IMR-90 (cell line): ENCODE measurements at regions not wholly inside any gene's neighbourhood (a gene's known extent, or its start where the extent isn't known, plus 50 kb on each side); places are given as distances from the start of the nearest gene placed in this dataset.

Source experiments
- ATAC-seq: fragments of 200-7000 bp; cut with Tn5 transposase; 2 replicates; pipeline ENCODE4 v1.9.1; 2020; ENCODE audit warnings: low read depth, mild to moderate bottlenecking, moderate library complexity
- BruUV-seq: library from RNA; stranded (reverse); fragments of 400-500 nt; replicated peaks from 2 replicates; lab custom pipeline; 2021; lab: Mats Ljungman, UMichigan
- CTCF ChIA-PET: fragments of 300-600 bp; formaldehyde crosslinking; extraction: SDS; loops from one replicate; lab custom pipeline; 2021; ENCODE audit warnings: antibody characterized with exemption; lab: Yijun Ruan, JAX
- POLR2A ChIA-PET: fragments of 300-600 bp; sonication (Branson Sonifier 250); formaldehyde crosslinking; loops from one replicate; lab custom pipeline; 2022; ENCODE audit warnings: antibody characterized with exemption; ENCODE audit not compliant: unreplicated experiment; lab: Charles Lee
- DNase-seq: peaks from one replicate; pipeline ENCODE4 v3.0.0; 2013
- H2AFZ ChIP-seq: replicated peaks from 2 replicates; pipeline ENCODE3; 2013; ENCODE audit warnings: low read length, mild to moderate bottlenecking; ENCODE audit not compliant: poor library complexity
- H2AK5ac ChIP-seq: 2 replicates; pipeline ENCODE4 v1.6.1; 2013; ENCODE audit warnings: low read depth, low read length, inconsistent platforms
- H2AK9ac ChIP-seq: replicated peaks from 2 replicates; pipeline ENCODE3; 2013; ENCODE audit warnings: mild to moderate bottlenecking, low read depth, low read length, moderate library complexity; ENCODE audit not compliant: poor library complexity
- H2BK120ac ChIP-seq: 2 replicates; pipeline ENCODE4 v1.6.1; 2013; ENCODE audit warnings: low read depth, low read length, inconsistent platforms
- H2BK15ac ChIP-seq: 3 replicates; pipeline ENCODE4 v1.6.1; 2013; ENCODE audit warnings: low read depth, low read length, inconsistent platforms
- H2BK20ac ChIP-seq: 2 replicates; pipeline ENCODE4 v1.6.1; 2013; ENCODE audit warnings: low read depth, mild to moderate bottlenecking, inconsistent platforms, low read length, moderate library complexity
- H2BK5ac ChIP-seq: 2 replicates; pipeline ENCODE4 v1.6.1; 2013; ENCODE audit warnings: mild to moderate bottlenecking, low read depth, low read length, inconsistent platforms; ENCODE audit not compliant: poor library complexity, severe bottlenecking
- H3K14ac ChIP-seq: replicated peaks from 2 replicates; pipeline ENCODE4 v1.6.1; 2013; ENCODE audit warnings: low read depth, low read length, inconsistent platforms
- H3K18ac ChIP-seq: 2 replicates; pipeline ENCODE4 v1.6.1; 2013; ENCODE audit warnings: low read depth, low read length, control low read depth
- H3K23ac ChIP-seq: 2 replicates; pipeline ENCODE4 v1.6.1; 2013; ENCODE audit warnings: low read depth, low read length, inconsistent platforms
- H3K27ac ChIP-seq: 2 replicates; pipeline ENCODE4 v1.5.1; 2013; ENCODE audit warnings: mild to moderate bottlenecking, control low read depth, low read length; ENCODE audit not compliant: insufficient read depth
- H3K27me3 ChIP-seq: 2 replicates; pipeline ENCODE4 v1.6.1; 2013; ENCODE audit warnings: low read length; ENCODE audit not compliant: control insufficient read depth, insufficient read depth
- H3K36me3 ChIP-seq: 2 replicates; pipeline ENCODE4 v1.6.1; 2013; ENCODE audit warnings: low read length, mixed read lengths; ENCODE audit not compliant: control insufficient read depth, insufficient read depth
- H3K4ac ChIP-seq: 2 replicates; pipeline ENCODE4 v1.6.1; 2013; ENCODE audit warnings: low read depth, low read length, inconsistent platforms
- H3K4me1 ChIP-seq: 2 replicates; pipeline ENCODE4 v1.6.1; 2013; ENCODE audit warnings: low read length, mixed read lengths; ENCODE audit not compliant: control insufficient read depth, insufficient read depth
- H3K4me2 ChIP-seq: 2 replicates; pipeline ENCODE4 v1.6.1; 2013; ENCODE audit warnings: low read depth, mild to moderate bottlenecking, control low read depth, low read length, moderate library complexity
- H3K4me3 ChIP-seq: 2 replicates; pipeline ENCODE4 v1.5.1; 2013; ENCODE audit warnings: low read depth, mild to moderate bottlenecking, control low read depth, low read length, moderate library complexity; ENCODE audit not compliant: insufficient read depth
- H3K56ac ChIP-seq: 2 replicates; pipeline ENCODE4 v1.6.1; 2013; ENCODE audit warnings: low read length, inconsistent platforms; ENCODE audit not compliant: insufficient read depth; ENCODE audit errors: extremely low read depth
- H3K79me1 ChIP-seq, 2 experiments: 2 replicates each; pipeline ENCODE4 v1.6.1; 2013; ENCODE audit warnings: low read length in 2 of 2, inconsistent platforms in 1 of 2, low read depth in 1 of 2
- H3K9ac ChIP-seq: 2 replicates; pipeline ENCODE4 v1.6.1; 2013; ENCODE audit warnings: low read depth, low read length, control low read depth
- H3K9me1 ChIP-seq: 2 replicates; pipeline ENCODE4 v1.6.1; 2013; ENCODE audit warnings: low read length, inconsistent platforms; ENCODE audit not compliant: insufficient read depth
- H3K9me3 ChIP-seq: 2 replicates; pipeline ENCODE4 v1.6.1; 2013; ENCODE audit warnings: low read length; ENCODE audit not compliant: control insufficient read depth, insufficient read depth
- H4K20me1 ChIP-seq: 2 replicates; pipeline ENCODE4 v1.6.1; 2013; ENCODE audit warnings: low read length, inconsistent platforms; ENCODE audit not compliant: insufficient read depth
- H4K5ac ChIP-seq: 2 replicates; pipeline ENCODE4 v1.6.1; 2013; ENCODE audit warnings: mild to moderate bottlenecking, low read depth, low read length, control low read depth
- H4K8ac ChIP-seq, 2 experiments: 2 replicates each; pipeline ENCODE4 v1.6.1; 2013; ENCODE audit warnings: low read depth in 2 of 2, low read length in 2 of 2, control low read depth in 1 of 2, inconsistent platforms in 1 of 2
- H4K91ac ChIP-seq: 2 replicates; pipeline ENCODE4 v1.6.1; 2013; ENCODE audit warnings: low read depth, low read length, inconsistent platforms; ENCODE audit not compliant: insufficient read depth
- CTCF ChIP-seq: conservative IDR thresholded peaks from 2 replicates; pipeline ENCODE4 v1.5.1; 2012; ENCODE audit warnings: mild to moderate bottlenecking, low read depth, low read length, improper control_type of control experiment
- RCOR1 ChIP-seq: IDR thresholded peaks from 2 replicates; pipeline ENCODE4 v1.6.1; 2012; ENCODE audit warnings: mild to moderate bottlenecking, low read length, improper control_type of control experiment; ENCODE audit not compliant: insufficient replicate concordance
- WGBS, 2 experiments: methylation state at CpG; one replicate each; pipeline versions ENCODE4 v1.1.5 to v1.1.7; 2013; ENCODE audit warnings: missing lambda C conversion rate in 2 of 2; ENCODE audit not compliant: insufficient read length in 1 of 2; ENCODE audit errors: extremely low coverage in 2 of 2; 5-methylcytosine and 5-hydroxymethylcytosine counted together
- dilution Hi-C: fragments of 300-500 bp; cut with HindIII; formaldehyde crosslinking; loops from one replicate; pipeline ENCODE4 v1.14.3; 2018; ENCODE audit warnings: low sequenced_read_pairs; ENCODE audit not compliant: unreplicated experiment
- in situ Hi-C: fragments of 300-500 bp; cut with MboI; formaldehyde crosslinking; loops from 3 replicates; pipeline ENCODE4 v1.14.3; 2019; ENCODE audit warnings: low sequenced_read_pairs, inconsistent platforms, mixed read lengths
- intact Hi-C: fragments of 100-400 bp; cut with micrococcal nuclease; formaldehyde crosslinking; loops from 2 replicates; pipeline ENCODE4 v1.10.0; 2022

GRCh38 chr3:34687671-34688070 is 889.2 kb downstream of the PDCD6IP start:
- no peak overlapping the region for H3K4me2 ChIP-seq
- no peaks in the 10 kb centered on the region; the same call in 1 of the 2 replicates for H3K9me3 ChIP-seq
- no peak overlapping the region for H3K14ac ChIP-seq
- H3K23ac ChIP-seq, result no peak overlapping the region
- H3K18ac ChIP-seq, result no peak overlapping the region
- no peak overlapping the region for H2BK20ac ChIP-seq
- H3K27me3 ChIP-seq, result no peaks in the 10 kb centered on the region
- no peak overlapping the region for H4K91ac ChIP-seq
- ATAC-seq, result no peak
- no peak overlapping the region for H3K27ac ChIP-seq
- BruUV-seq, result no TSS peak
- no peak overlapping the region for H4K8ac ChIP-seq
- H2BK5ac ChIP-seq, result no peak overlapping the region
- H3K9me1 ChIP-seq, result no peaks in the 10 kb centered on the region
- H3K79me1 ChIP-seq, result no peaks in the 10 kb centered on the region
- H3K9ac ChIP-seq, result no peak overlapping the region
- H3K36me3 ChIP-seq, result no peaks in the 10 kb centered on the region
- TF ChIP-seq RCOR1 (no peak), CTCF (no peak)
- intact Hi-C loops, result no loop called here
- WGBS, 2 experiments, result no CpG with 5 or more reads among the region's 1 CpG
- POLR2A ChIA-PET, result no interaction called here
- H2AK9ac ChIP-seq, result no peak overlapping the region
- CTCF ChIA-PET, result no interaction called here
- H3K4me3 ChIP-seq, result no peak overlapping the region
- H2BK15ac ChIP-seq, result no peak overlapping the region
- H2AFZ ChIP-seq, result no peak overlapping the region
- no peak overlapping the region for H2BK120ac ChIP-seq
- no peak overlapping the region for H3K56ac ChIP-seq
- in situ Hi-C loops, result no loop called here
- H3K4ac ChIP-seq, result no peak overlapping the region
- H4K20me1 ChIP-seq, result no peaks in the 10 kb centered on the region
- H2AK5ac ChIP-seq, result no peak overlapping the region
- DNase-seq, result no peak
- no peak overlapping the region for H4K5ac ChIP-seq
- no peaks in the 10 kb centered on the region for H3K4me1 ChIP-seq
- dilution Hi-C loops, result no loop called here
